Vagina (tissue), 2 donors: ENCODE measurements at regions not wholly inside any gene's neighbourhood (a gene's known extent, or its start where the extent isn't known, plus 50 kb on each side); places are given as distances from the start of the nearest gene placed in this dataset.

Experiments
- POLR2A ChIP-seq, 2 donors: fragments of 450-650 bp; IDR thresholded peaks; one replicate each; pipeline ENCODE4 v1.6.1; 2017; ENCODE audit warnings: antibody characterized with exemption in 2 of 2, mild to moderate bottlenecking in 2 of 2, moderate library complexity in 2 of 2
- POLR2AphosphoS5 ChIP-seq, 2 donors: sonication (generic); formaldehyde crosslinking; IDR thresholded peaks; one replicate each; pipeline ENCODE4 v1.9.0; 2017; ENCODE audit warnings: antibody characterized with exemption in 2 of 2, mild to moderate bottlenecking in 2 of 2, low read depth in 1 of 2; ENCODE audit not compliant: insufficient read depth in 1 of 2
- TF ChIP-seq, protein P1 (sequence below), 3 experiments: fragments of 450-650 bp in 2 of 3; fragments of 200-600 bp in 1 of 3; sonication (generic) in 1 of 3; IDR thresholded peaks; one replicate each; pipeline ENCODE4 v1.5.1; 2017 to 2019; ENCODE audit warnings: antibody characterized with exemption in 3 of 3, mild to moderate bottlenecking in 2 of 3, moderate library complexity in 2 of 3

DNA sequence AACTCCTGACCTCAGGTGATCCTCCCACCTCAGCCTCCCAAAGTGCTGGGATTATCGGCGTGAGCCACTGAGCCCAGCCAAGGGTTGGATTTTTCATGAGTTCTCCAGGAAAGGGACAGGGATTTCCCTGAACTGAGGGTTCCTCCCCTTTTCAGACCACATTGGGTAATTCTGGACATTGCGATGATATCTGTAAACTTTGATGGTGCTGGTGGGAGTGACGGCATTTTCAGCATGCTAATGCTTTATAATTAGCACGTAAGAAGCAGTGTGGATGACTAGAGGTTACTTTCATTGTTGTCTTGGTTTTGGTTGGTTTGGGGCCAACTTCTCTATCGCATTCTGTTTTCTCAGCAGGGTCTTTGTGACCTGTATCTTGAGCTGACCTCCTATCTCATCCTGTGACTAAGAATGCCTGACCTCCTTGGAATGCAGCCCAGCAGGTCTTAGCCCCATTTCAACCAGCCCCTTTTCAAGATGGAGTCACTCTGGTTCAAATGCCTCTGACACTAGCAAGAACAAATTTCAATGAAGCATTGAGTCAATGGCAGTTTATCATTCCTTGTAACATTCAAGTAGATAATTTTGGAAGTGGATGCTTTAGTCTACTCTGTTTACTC is 156.5 kb downstream of the TTLL2 start:
- TF ChIP-seq, protein P1, sequence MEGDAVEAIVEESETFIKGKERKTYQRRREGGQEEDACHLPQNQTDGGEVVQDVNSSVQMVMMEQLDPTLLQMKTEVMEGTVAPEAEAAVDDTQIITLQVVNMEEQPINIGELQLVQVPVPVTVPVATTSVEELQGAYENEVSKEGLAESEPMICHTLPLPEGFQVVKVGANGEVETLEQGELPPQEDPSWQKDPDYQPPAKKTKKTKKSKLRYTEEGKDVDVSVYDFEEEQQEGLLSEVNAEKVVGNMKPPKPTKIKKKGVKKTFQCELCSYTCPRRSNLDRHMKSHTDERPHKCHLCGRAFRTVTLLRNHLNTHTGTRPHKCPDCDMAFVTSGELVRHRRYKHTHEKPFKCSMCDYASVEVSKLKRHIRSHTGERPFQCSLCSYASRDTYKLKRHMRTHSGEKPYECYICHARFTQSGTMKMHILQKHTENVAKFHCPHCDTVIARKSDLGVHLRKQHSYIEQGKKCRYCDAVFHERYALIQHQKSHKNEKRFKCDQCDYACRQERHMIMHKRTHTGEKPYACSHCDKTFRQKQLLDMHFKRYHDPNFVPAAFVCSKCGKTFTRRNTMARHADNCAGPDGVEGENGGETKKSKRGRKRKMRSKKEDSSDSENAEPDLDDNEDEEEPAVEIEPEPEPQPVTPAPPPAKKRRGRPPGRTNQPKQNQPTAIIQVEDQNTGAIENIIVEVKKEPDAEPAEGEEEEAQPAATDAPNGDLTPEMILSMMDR (IDR thresholded peaks at IDR 0.05) = no peak
- TF ChIP-seq POLR2A (IDR thresholded peaks at IDR 0.05) = no peak
- no peak for TF ChIP-seq POLR2AphosphoS5 (IDR thresholded peaks at IDR 0.05; ENCODE audit: insufficient read depth in 1 of 2, low read depth in 1 of 2)
